ENCODE measurements at regions not wholly inside any gene's neighbourhood (a gene's known extent, or its start where the extent isn't known, plus 50 kb on each side); places are given as distances from the start of the nearest gene placed in this dataset.

- ChIA-PET CTCF (interaction anchor here (0.6 kb wide), 1 partner anchor 578 kb away, joined by 10 read pairs; no protein-coding TSS in a partner anchor), POLR2A (ENCODE audit: unreplicated experiment) (no interaction called here)
- Histone ChIP-seq H3K36me3 (ENCODE audit: low read depth) (no peaks in the 10 kb centered on the region), H3K27ac (no peak overlapping the region), H3K4me1 (replicated peaks; ENCODE audit: insufficient read depth) (no peaks in the 10 kb centered on the region), H3K79me2 (ENCODE audit: low read depth) (no peaks in the 10 kb centered on the region), H3K27me3 (ENCODE audit: insufficient read depth, low read depth) (no peaks in the 10 kb centered on the region), H3K9me2 (ENCODE audit: insufficient read depth) (no peaks in the 10 kb centered on the region; the same call in 1 of the 2 replicates), H3K9me3 (ENCODE audit: insufficient read depth, low read depth) (no peaks in the 10 kb centered on the region), H3F3A (ENCODE audit: insufficient read depth, low read depth) (no peaks in the 10 kb centered on the region), H2AFZ (no peak overlapping the region), H4K20me1 (ENCODE audit: insufficient read depth) (no peaks in the 10 kb centered on the region), H3K4me3 (no peak overlapping the region), H3K4me2 (no peak overlapping the region)
- intact Hi-C loops (cut with micrococcal nuclease; ENCODE audit: unreplicated experiment): no loop called here
- TF ChIP-seq EZH2 (IDR thresholded peaks at IDR 0.05; ENCODE audit: low read depth) (no peak), CTCF (conservative IDR thresholded peaks at IDR 0.05) (no peak)
- DNase-seq: no peak
- no TSS peak for BruUV-seq (replicated peaks)
Observed at GRCh38 chr5:84961193-84961592, 576.5 kb upstream of the EDIL3 start.

GRCh38 chr5:84961903-84962302 lies 577.2 kb upstream of the EDIL3 start:
- no peak for TF ChIP-seq CTCF (conservative IDR thresholded peaks at IDR 0.05)
- TF ChIP-seq EZH2 (IDR thresholded peaks at IDR 0.05; ENCODE audit: low read depth): no peak
- Histone ChIP-seq H3K36me3 (ENCODE audit: low read depth) (no peaks in the 10 kb centered on the region), H3K4me3 (no peak overlapping the region), H3K27me3 (ENCODE audit: insufficient read depth, low read depth) (no peaks in the 10 kb centered on the region), H3K4me1 (replicated peaks; ENCODE audit: insufficient read depth) (no peaks in the 10 kb centered on the region), H3K9me3 (ENCODE audit: insufficient read depth, low read depth) (no peaks in the 10 kb centered on the region), H3K9me2 (ENCODE audit: insufficient read depth) (no peaks in the 10 kb centered on the region; the same call in 1 of the 2 replicates), H3F3A (ENCODE audit: insufficient read depth, low read depth) (no peaks in the 10 kb centered on the region), H3K79me2 (ENCODE audit: low read depth) (no peaks in the 10 kb centered on the region), H3K4me2 (no peak overlapping the region), H3K27ac (no peak overlapping the region), H2AFZ (no peak overlapping the region), H4K20me1 (ENCODE audit: insufficient read depth) (no peaks in the 10 kb centered on the region)
- intact Hi-C loops (cut with micrococcal nuclease; ENCODE audit: unreplicated experiment): no loop called here
- POLR2A ChIA-PET (ENCODE audit: unreplicated experiment): no interaction called here
- no peak for DNase-seq
- BruUV-seq (replicated peaks): no TSS peak
- CTCF ChIA-PET: no interaction called here

DNA sequence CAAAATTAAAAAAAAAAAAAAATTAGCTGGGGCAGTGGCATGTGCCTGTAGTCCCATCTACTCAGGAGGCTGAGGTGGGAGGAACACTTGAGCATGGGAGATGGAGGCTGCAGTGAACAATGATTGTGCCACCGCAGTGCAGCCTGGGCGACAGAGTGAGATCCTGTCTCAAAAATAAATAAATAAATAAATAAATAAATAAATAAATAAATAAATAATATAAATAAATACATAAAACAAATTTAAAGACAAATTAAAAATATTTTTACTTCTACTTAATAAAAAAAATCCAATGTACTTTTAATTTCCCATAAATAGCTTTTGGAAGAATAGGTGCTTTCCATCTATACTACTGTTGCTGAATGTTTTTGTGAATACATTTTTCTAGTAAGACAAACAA lies 598.4 kb upstream of the EDIL3 start:
- Histone ChIP-seq H4K20me1 (ENCODE audit: insufficient read depth) (no peaks in the 10 kb centered on the region), H3K4me3 (no peak overlapping the region), H3K4me2 (no peak overlapping the region), H3K27ac (no peak overlapping the region), H2AFZ (no peak overlapping the region), H3K9me2 (ENCODE audit: insufficient read depth) (peaks cover 9% of the 10 kb centered on the region; the same call in 1 of the 2 replicates), H3K36me3 (ENCODE audit: low read depth) (no peaks in the 10 kb centered on the region), H3F3A (ENCODE audit: insufficient read depth, low read depth) (no peaks in the 10 kb centered on the region), H3K4me1 (replicated peaks; ENCODE audit: insufficient read depth) (no peaks in the 10 kb centered on the region), H3K27me3 (ENCODE audit: insufficient read depth, low read depth) (no peaks in the 10 kb centered on the region), H3K79me2 (ENCODE audit: low read depth) (no peaks in the 10 kb centered on the region), H3K9me3 (ENCODE audit: insufficient read depth, low read depth) (no peaks in the 10 kb centered on the region)
- no TSS peak for BruUV-seq (replicated peaks)
- ChIA-PET CTCF (interaction anchor here (0.7 kb wide), 1 partner anchor 41 kb away, joined by 7 read pairs; no protein-coding TSS in a partner anchor), POLR2A (ENCODE audit: unreplicated experiment) (no interaction called here)
- TF ChIP-seq EZH2 (IDR thresholded peaks at IDR 0.05; ENCODE audit: low read depth) (no peak), CTCF (conservative IDR thresholded peaks at IDR 0.05) (no peak)
- no peak for DNase-seq
- intact Hi-C loops (cut with micrococcal nuclease; ENCODE audit: unreplicated experiment): no loop called here
